PC-3 (cell line): ENCODE measurements at regions not wholly inside any gene's neighbourhood (a gene's known extent, or its start where the extent isn't known, plus 50 kb on each side); places are given as distances from the start of the nearest gene placed in this dataset.

Experiments used
- ATAC-seq: fragments of 200-7000 bp; cut with Tn5 transposase; 2 replicates; pipeline ENCODE4 v1.9.1; 2020; ENCODE audit warnings: mild to moderate bottlenecking, moderate library complexity
- BruUV-seq: library from RNA; stranded (reverse); fragments of 400-500 nt; replicated peaks from 2 replicates; lab custom pipeline; 2021; lab: Mats Ljungman, UMichigan
- CTCF ChIA-PET: fragments of 300-600 bp; sonication (Branson Sonifier 250); formaldehyde crosslinking; loops from one replicate; lab custom pipeline; 2022; ENCODE audit warnings: antibody characterized with exemption; lab: Charles Lee
- POLR2A ChIA-PET: fragments of 300-600 bp; sonication (Branson Sonifier 250); formaldehyde crosslinking; loops from one replicate; lab custom pipeline; 2022; ENCODE audit warnings: antibody characterized with exemption; ENCODE audit not compliant: unreplicated experiment; lab: Charles Lee
- DNase-seq: peaks from one replicate; pipeline ENCODE4 v3.0.0-alpha.2; 2015
- H2AFZ ChIP-seq: fragments of 300-600 bp; sonication (generic); 2 replicates; pipeline ENCODE4 v1.6.0; 2016; ENCODE audit warnings: antibody characterized with exemption, low read length
- H3F3A ChIP-seq: fragments of 300-600 bp; sonication (generic); one replicate; pipeline ENCODE4 v1.6.0; 2017; ENCODE audit warnings: antibody characterized with exemption, low read length, control low read depth, mild to moderate bottlenecking; ENCODE audit not compliant: unreplicated experiment
- H3K27ac ChIP-seq: fragments of 300-600 bp; sonication (generic); 2 replicates; pipeline ENCODE4 v1.5.1; 2016; ENCODE audit warnings: mild to moderate bottlenecking, low read length
- H3K27me3 ChIP-seq: fragments of 300-600 bp; sonication (generic); 2 replicates; pipeline ENCODE4 v1.6.1; 2016; ENCODE audit warnings: low read length, mixed read lengths
- H3K36me3 ChIP-seq: fragments of 300-600 bp; sonication (generic); 2 replicates; pipeline ENCODE4 v1.6.1; 2016; ENCODE audit warnings: low read depth, mixed run types, low read length, mixed read lengths
- H3K4me1 ChIP-seq: fragments of 300-600 bp; sonication (generic); 2 replicates; pipeline ENCODE4 v1.5.1; 2016; ENCODE audit warnings: low read length; ENCODE audit not compliant: insufficient read depth
- H3K4me2 ChIP-seq: fragments of 300-600 bp; sonication (generic); 2 replicates; pipeline ENCODE4 v1.6.0; 2016; ENCODE audit warnings: low read length
- H3K4me3 ChIP-seq: fragments of 300-600 bp; sonication (generic); 2 replicates; pipeline ENCODE4 v1.5.1; 2016; ENCODE audit warnings: mild to moderate bottlenecking, low read length, mixed read lengths
- H3K79me2 ChIP-seq: fragments of 300-600 bp; sonication (generic); 2 replicates; pipeline ENCODE4 v1.6.1; 2017; ENCODE audit warnings: low read length, mixed read lengths
- H3K9ac ChIP-seq: fragments of 300-600 bp; sonication (generic); 2 replicates; pipeline ENCODE4 v1.6.0; 2016; ENCODE audit warnings: mild to moderate bottlenecking, low read length
- H3K9me2 ChIP-seq: fragments of 300-600 bp; sonication (generic); replicated peaks from 2 replicates; pipeline ENCODE4 v1.6.1; 2016; ENCODE audit warnings: mixed run types, low read length, mixed read lengths
- H3K9me3 ChIP-seq: fragments of 300-600 bp; sonication (generic); 2 replicates; pipeline ENCODE4 v1.6.1; 2016; ENCODE audit warnings: low read length, mixed read lengths
- H4K20me1 ChIP-seq: fragments of 300-600 bp; sonication (generic); 2 replicates; pipeline ENCODE4 v1.6.1; 2016; ENCODE audit warnings: low read length, mixed read lengths
- CTCF ChIP-seq: fragments of 300-600 bp; sonication (generic); conservative IDR thresholded peaks from 2 replicates; pipeline ENCODE4 v1.5.1; 2017; ENCODE audit warnings: antibody characterized with exemption, low read depth, mild to moderate bottlenecking, low read length
- EZH2 ChIP-seq: fragments of 300-600 bp; sonication (generic); IDR thresholded peaks from one replicate; pipeline ENCODE4 v1.6.1; 2017; ENCODE audit warnings: antibody characterized with exemption, mild to moderate bottlenecking, low read length; ENCODE audit not compliant: unreplicated experiment
- EZH2phosphoT487 ChIP-seq: fragments of 300-600 bp; sonication (generic); IDR thresholded peaks from 2 replicates; pipeline ENCODE4 v1.6.1; 2018; ENCODE audit warnings: mild to moderate bottlenecking, antibody characterized with exemption, low read length, borderline replicate concordance
- intact Hi-C: fragments of 100-400 bp; cut with micrococcal nuclease; formaldehyde crosslinking; loops from 2 replicates; pipeline ENCODE4 v1.9.0; 2023

DNA sequence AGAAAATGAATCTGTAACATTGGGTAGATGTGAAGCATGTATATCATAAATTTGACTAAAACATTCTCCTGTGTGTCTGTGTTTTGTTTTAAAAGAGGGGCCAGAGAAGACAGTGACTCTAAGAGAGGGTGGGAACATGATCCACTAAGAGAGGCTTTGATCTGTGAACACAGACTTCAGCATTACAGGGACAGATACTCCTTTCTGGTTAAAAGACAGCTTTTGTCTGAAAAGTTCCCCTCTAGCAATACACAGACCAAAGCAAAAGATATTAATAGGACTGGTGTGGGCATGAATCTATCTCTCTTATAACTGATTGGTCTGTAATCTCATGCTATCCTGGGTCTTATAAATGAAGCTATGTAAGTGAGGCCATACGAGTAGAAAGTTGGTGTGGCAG, 150.9 kb downstream of the NUDT12 start:
- no peaks in the 10 kb centered on the region for H3F3A ChIP-seq
- H3K27ac ChIP-seq = no peak overlapping the region
- no peaks in the 10 kb centered on the region for H3K9me2 ChIP-seq
- ATAC-seq (no peak), DNase-seq (no peak)
- no peaks in the 10 kb centered on the region for H3K9me3 ChIP-seq
- intact Hi-C loops = no loop called here
- no peaks in the 10 kb centered on the region for H4K20me1 ChIP-seq
- ChIA-PET CTCF (no interaction called here), POLR2A (no interaction called here)
- no TSS peak for BruUV-seq
- no peak for TF ChIP-seq CTCF
- no peak for TF ChIP-seq EZH2
- no peak for TF ChIP-seq EZH2phosphoT487
- H3K4me3 ChIP-seq = no peak overlapping the region
- H3K9ac ChIP-seq = no peak overlapping the region
- H3K4me1 ChIP-seq = no peaks in the 10 kb centered on the region
- no peaks in the 10 kb centered on the region for H3K27me3 ChIP-seq
- no peaks in the 10 kb centered on the region for H3K36me3 ChIP-seq
- no peak overlapping the region for H2AFZ ChIP-seq
- no peak overlapping the region for H3K4me2 ChIP-seq
- no peaks in the 10 kb centered on the region for H3K79me2 ChIP-seq

DNA sequence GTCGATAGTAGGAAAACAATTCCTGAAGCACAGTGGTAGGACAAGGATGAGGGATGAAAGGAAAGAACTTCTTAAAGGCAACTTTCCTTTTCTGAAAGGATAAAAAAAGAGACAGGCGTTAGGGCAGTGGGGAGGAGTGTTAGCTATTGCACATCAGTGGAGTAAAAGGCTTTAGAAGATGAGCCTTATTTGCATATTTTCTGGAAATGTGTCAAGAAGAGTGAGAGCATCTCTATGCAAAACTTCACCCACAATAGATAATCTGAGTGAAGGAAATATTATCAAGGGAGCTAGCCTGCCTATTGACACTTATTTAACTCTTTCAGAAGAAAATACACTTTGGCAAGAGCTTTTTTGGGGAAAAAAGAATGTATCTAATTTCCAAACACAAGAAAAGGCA, 151.6 kb downstream of the MACIR start:
- DNase-seq (no peak), ATAC-seq (no peak)
- H3K9me3 ChIP-seq = no peaks in the 10 kb centered on the region
- H3F3A ChIP-seq = no peaks in the 10 kb centered on the region
- no peaks in the 10 kb centered on the region for H4K20me1 ChIP-seq
- H3K4me2 ChIP-seq = no peak overlapping the region
- no peaks in the 10 kb centered on the region for H3K36me3 ChIP-seq
- POLR2A ChIA-PET = no interaction called here
- no peaks in the 10 kb centered on the region for H3K79me2 ChIP-seq
- no peak overlapping the region for H2AFZ ChIP-seq
- H3K9me2 ChIP-seq = no peaks in the 10 kb centered on the region
- intact Hi-C loops = no loop called here
- TF ChIP-seq EZH2 (no peak), CTCF (no peak), EZH2phosphoT487 (no peak)
- BruUV-seq = no TSS peak
- CTCF ChIA-PET = no interaction called here
- no peak overlapping the region for H3K9ac ChIP-seq
- no peak overlapping the region for H3K27ac ChIP-seq
- no peak overlapping the region for H3K4me3 ChIP-seq
- H3K4me1 ChIP-seq = no peaks in the 10 kb centered on the region
- H3K27me3 ChIP-seq = no peaks in the 10 kb centered on the region

DNA sequence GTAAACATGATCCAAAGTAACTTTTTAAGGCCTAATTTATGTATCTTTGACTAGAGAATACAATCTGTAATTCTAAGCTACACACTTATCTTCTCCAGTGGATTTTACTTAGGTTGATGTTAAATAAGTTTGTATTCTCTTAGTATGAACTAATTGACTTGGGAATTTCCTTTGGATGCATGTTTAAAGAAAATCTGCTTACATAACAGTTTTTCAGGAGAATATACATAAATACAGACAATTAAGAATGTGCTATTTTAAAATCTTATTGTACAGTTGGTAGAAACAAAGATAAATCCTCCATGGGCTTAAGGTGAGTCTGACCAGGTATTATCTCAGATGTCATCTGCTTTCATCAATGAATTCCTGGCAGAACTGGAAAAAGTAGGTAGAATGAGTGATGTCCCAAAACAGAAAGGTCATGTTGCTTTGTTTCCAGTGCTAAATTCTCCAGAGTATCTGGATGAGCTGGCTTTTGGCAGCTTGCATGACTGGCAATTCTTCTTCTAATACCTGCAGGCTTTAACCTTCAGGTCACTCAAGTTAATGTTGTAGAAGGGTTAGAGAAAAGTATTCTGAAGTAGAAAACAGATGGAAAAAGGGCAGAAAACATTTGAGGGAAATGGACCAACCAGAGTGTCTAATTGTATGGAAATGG, 150.6 kb downstream of the MACIR start:
- no peaks in the 10 kb centered on the region for H3K9me3 ChIP-seq
- H3K4me1 ChIP-seq = no peaks in the 10 kb centered on the region
- H3K27ac ChIP-seq = no peak overlapping the region
- no peaks in the 10 kb centered on the region for H3K79me2 ChIP-seq
- ATAC-seq (no peak), DNase-seq (peak; percentile 46)
- TF ChIP-seq EZH2phosphoT487 = no peak
- no peak for TF ChIP-seq EZH2
- TF ChIP-seq CTCF = no peak
- intact Hi-C loops = no loop called here
- no peak overlapping the region for H2AFZ ChIP-seq
- no peaks in the 10 kb centered on the region for H3F3A ChIP-seq
- H3K36me3 ChIP-seq = no peaks in the 10 kb centered on the region
- H3K27me3 ChIP-seq = no peaks in the 10 kb centered on the region
- ChIA-PET CTCF (no interaction called here), POLR2A (no interaction called here)
- H3K4me2 ChIP-seq = no peak overlapping the region
- no peaks in the 10 kb centered on the region for H3K9me2 ChIP-seq
- H3K9ac ChIP-seq = no peak overlapping the region
- no peak overlapping the region for H3K4me3 ChIP-seq
- no peaks in the 10 kb centered on the region for H4K20me1 ChIP-seq
- BruUV-seq = no TSS peak
